Right kidney (tissue), 1 donor: ENCODE measurements at regions not wholly inside any gene's neighbourhood (a gene's known extent, or its start where the extent isn't known, plus 50 kb on each side); places are given as distances from the start of the nearest gene placed in this dataset.

Experiments used
- DNase-seq: peaks from one replicate; pipeline ENCODE4 v3.0.0-alpha.2; 2016

- DNase-seq, result no peak
Observed at GRCh38 chr11:80503990-80504389, 1063.2 kb upstream of the TENM4 start.

GRCh38 chr11:80502511-80502910 lies 1061.7 kb upstream of the TENM4 start:
- no peak for DNase-seq

GRCh38 chr11:80495116-80495515 lies 1054.3 kb upstream of the TENM4 start:
- DNase-seq, result no peak

GRCh38 chr11:80487952-80488351 lies 1047.1 kb upstream of the TENM4 start:
- no peak for DNase-seq

- no peak for DNase-seq
Observed at GRCh38 chr11:80486678-80487077, 1045.8 kb upstream of the TENM4 start.

- DNase-seq, result no peak
Observed at GRCh38 chr11:80477178-80477577, 1036.3 kb upstream of the TENM4 start.

GRCh38 chr11:80473562-80473961 lies 1032.7 kb upstream of the TENM4 start:
- no peak for DNase-seq

GRCh38 chr11:80469871-80470270 lies 1029.0 kb upstream of the TENM4 start:
- no peak for DNase-seq

- DNase-seq, result no peak
Observed at GRCh38 chr11:80466570-80466969, 1025.7 kb upstream of the TENM4 start.

- no peak for DNase-seq
Observed at GRCh38 chr11:80462211-80462610, 1021.4 kb upstream of the TENM4 start.

GRCh38 chr11:80458376-80458775 lies 1017.5 kb upstream of the TENM4 start:
- DNase-seq, result no peak

- DNase-seq, result no peak
Observed at GRCh38 chr11:80457823-80458222, 1017.0 kb upstream of the TENM4 start.

- DNase-seq, result no peak
Observed at GRCh38 chr11:80455818-80456217, 1015.0 kb upstream of the TENM4 start.

GRCh38 chr11:80451105-80451504 lies 1010.3 kb upstream of the TENM4 start:
- DNase-seq, result no peak

GRCh38 chr11:80448709-80449108 lies 1007.9 kb upstream of the TENM4 start:
- no peak for DNase-seq

- no peak for DNase-seq
Observed at GRCh38 chr11:80443177-80443576, 1002.3 kb upstream of the TENM4 start.

GRCh38 chr11:80441821-80442220 lies 1001.0 kb upstream of the TENM4 start:
- DNase-seq, result no peak

- DNase-seq, result no peak
Observed at GRCh38 chr11:80440835-80441234, 1000.0 kb upstream of the TENM4 start.

GRCh38 chr11:80436547-80436946 lies 995.7 kb upstream of the TENM4 start:
- no peak for DNase-seq

- DNase-seq, result no peak
Observed at GRCh38 chr11:80435345-80435744, 994.5 kb upstream of the TENM4 start.

- DNase-seq, result no peak
Observed at GRCh38 chr11:80432057-80432456, 991.2 kb upstream of the TENM4 start.

- no peak for DNase-seq
Observed at GRCh38 chr11:80424012-80424695, 983.3 kb upstream of the TENM4 start.

- no peak for DNase-seq
Observed at GRCh38 chr11:80420374-80420773, 979.5 kb upstream of the TENM4 start.

GRCh38 chr11:80417681-80418080 lies 976.9 kb upstream of the TENM4 start:
- no peak for DNase-seq

- no peak for DNase-seq
Observed at GRCh38 chr11:80415580-80415979, 974.8 kb upstream of the TENM4 start.
